Stomach (tissue), 4 donors: ENCODE measurements at regions not wholly inside any gene's neighbourhood (a gene's known extent, or its start where the extent isn't known, plus 50 kb on each side); places are given as distances from the start of the nearest gene placed in this dataset.

Source experiments
- CTCF ChIP-seq, 7 experiments: fragments of 450-650 bp in 4 of 7; fragments of 200-600 bp in 3 of 7; sonication (generic) in 3 of 7; IDR thresholded peaks; one replicate each; pipeline ENCODE4 v1.5.1; 2016 to 2019; ENCODE audit warnings: antibody characterized with exemption in 7 of 7, control low read depth in 2 of 7, mild to moderate bottlenecking in 1 of 7
- POLR2A ChIP-seq, 4 donors: fragments of 450-650 bp; IDR thresholded peaks; one replicate each; pipeline ENCODE4 v1.6.1; 2016; ENCODE audit warnings: antibody characterized with exemption in 4 of 4, control low read depth in 2 of 4, mild to moderate bottlenecking in 1 of 4, moderate library complexity in 1 of 4
- POLR2AphosphoS5 ChIP-seq, 3 donors: sonication (generic); formaldehyde crosslinking; IDR thresholded peaks; one replicate each; pipeline ENCODE4 v1.6.1; 2016; ENCODE audit warnings: antibody characterized with exemption in 3 of 3

DNA sequence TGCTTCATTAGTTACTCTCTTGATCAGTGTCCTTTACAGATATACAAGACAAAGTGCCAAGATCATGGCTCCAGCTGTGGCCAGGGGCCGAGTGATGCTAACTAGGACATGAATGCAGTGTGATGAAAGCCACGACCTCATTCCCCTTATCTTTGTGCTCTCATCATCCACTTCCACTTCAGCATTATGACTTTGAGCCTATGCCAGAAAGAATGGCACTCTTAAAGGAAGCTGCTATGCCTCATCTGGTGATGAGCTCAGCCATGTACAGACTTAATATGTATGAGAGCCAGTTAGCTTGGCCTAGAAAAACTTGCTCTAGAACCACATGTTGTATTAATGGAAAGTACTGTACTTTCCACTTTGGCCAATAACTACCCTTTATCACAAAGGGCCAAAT is 179.1 kb downstream of the TOX3 start:
- TF ChIP-seq POLR2A (IDR thresholded peaks at IDR 0.05) (no peak), POLR2AphosphoS5 (IDR thresholded peaks at IDR 0.05) (no peak), CTCF (IDR thresholded peaks at IDR 0.05) (no peak)
